Neuronal stem cell (in vitro differentiated cells): ENCODE measurements at regions not wholly inside any gene's neighbourhood (a gene's known extent, or its start where the extent isn't known, plus 50 kb on each side); places are given as distances from the start of the nearest gene placed in this dataset.
"Not testable (repeated sequence)": the region's sequence is repeated elsewhere in the genome, so short reads cannot be mapped to it uniquely, and the experiment has no call there.

Experiments
- DNase-seq: peaks from one replicate; pipeline ENCODE4 v3.0.0-alpha.2; 2013; ENCODE audit warnings: low spot score
- H2AFZ ChIP-seq: one replicate; pipeline ENCODE4 v1.6.1; 2013; ENCODE audit warnings: mild to moderate bottlenecking, low read length, inconsistent platforms
- H2AK5ac ChIP-seq: 2 replicates; pipeline ENCODE4 v1.6.1; 2013; ENCODE audit warnings: low read depth, mild to moderate bottlenecking, inconsistent platforms, low read length, moderate library complexity, mixed read lengths
- H2BK120ac ChIP-seq: 2 replicates; pipeline ENCODE4 v1.6.1; 2013; ENCODE audit warnings: low read depth, mild to moderate bottlenecking, inconsistent platforms, low read length, moderate library complexity, mixed read lengths
- H2BK12ac ChIP-seq: one replicate; pipeline ENCODE4 v1.6.1; 2013; ENCODE audit warnings: low read length, inconsistent platforms
- H2BK15ac ChIP-seq: 2 replicates; pipeline ENCODE4 v1.6.1; 2013; ENCODE audit warnings: mild to moderate bottlenecking, low read length, inconsistent platforms, mixed read lengths
- H2BK5ac ChIP-seq: one replicate; pipeline ENCODE4 v1.6.1; 2013; ENCODE audit warnings: inconsistent platforms, mild to moderate bottlenecking, low read length, moderate library complexity
- H3K14ac ChIP-seq: one replicate; pipeline ENCODE4 v1.6.1; 2013; ENCODE audit warnings: low read length, inconsistent platforms
- H3K18ac ChIP-seq: 2 replicates; pipeline ENCODE4 v1.6.1; 2013; ENCODE audit warnings: low read length, inconsistent platforms
- H3K23ac ChIP-seq: 2 replicates; pipeline ENCODE4 v1.6.1; 2013; ENCODE audit warnings: low read depth, mild to moderate bottlenecking, mixed read lengths, low read length, inconsistent platforms; ENCODE audit not compliant: poor library complexity
- H3K27ac ChIP-seq: replicated peaks from 3 replicates; pipeline ENCODE4 v1.5.1; 2013; ENCODE audit warnings: low read length, inconsistent platforms
- H3K27me3 ChIP-seq, 3 experiments: 2 replicates each; pipeline ENCODE4 v1.6.1; 2013; ENCODE audit warnings: low read length in 3 of 3, mild to moderate bottlenecking in 2 of 3, inconsistent platforms in 1 of 3, low read depth in 1 of 3, mixed read lengths in 1 of 3, moderate library complexity in 1 of 3; ENCODE audit not compliant: control insufficient read depth in 3 of 3, insufficient read depth in 3 of 3
- H3K36me3 ChIP-seq, 2 donors: replicated peaks in 1 of 2; 2 replicates each; pipeline ENCODE4 v1.6.1; 2013; ENCODE audit warnings: low read length in 2 of 2; ENCODE audit not compliant: control insufficient read depth in 2 of 2, insufficient read depth in 2 of 2
- H3K4ac ChIP-seq: 2 replicates; pipeline ENCODE4 v1.6.1; 2013; ENCODE audit warnings: inconsistent platforms, mild to moderate bottlenecking, low read length, moderate library complexity
- H3K4me1 ChIP-seq, 2 donors: 1 replicate in 1 of 2; 2 replicates in 1 of 2; pipeline ENCODE4 v1.6.1; 2013; ENCODE audit warnings: low read length in 2 of 2, low read depth in 1 of 2; ENCODE audit not compliant: control insufficient read depth in 2 of 2, insufficient read depth in 1 of 2
- H3K4me2 ChIP-seq: one replicate; pipeline ENCODE4 v1.6.1; 2013; ENCODE audit warnings: mild to moderate bottlenecking, low read length, inconsistent platforms; ENCODE audit not compliant: insufficient read depth, poor library complexity, severe bottlenecking
- H3K4me3 ChIP-seq, 2 donors: 2 replicates each; pipeline ENCODE4 v1.5.1; 2013; ENCODE audit warnings: low read length in 2 of 2, mild to moderate bottlenecking in 2 of 2, inconsistent platforms in 1 of 2, moderate library complexity in 1 of 2
- H3K79me1 ChIP-seq: one replicate; pipeline ENCODE4 v1.6.1; 2013; ENCODE audit warnings: low read depth, mild to moderate bottlenecking, inconsistent platforms, low read length, moderate library complexity
- H3K9ac ChIP-seq: one replicate; pipeline ENCODE4 v1.6.1; 2013; ENCODE audit warnings: mild to moderate bottlenecking, low read depth, low read length, inconsistent platforms; ENCODE audit not compliant: poor library complexity
- H3K9me3 ChIP-seq, 2 donors: replicated peaks in 1 of 2; 2 replicates each; pipeline versions ENCODE3 to v1.6.1; 2013; ENCODE audit warnings: low read length in 2 of 2, mild to moderate bottlenecking in 2 of 2, inconsistent platforms in 1 of 2, low read depth in 1 of 2, mixed read lengths in 1 of 2, moderate library complexity in 1 of 2; ENCODE audit not compliant: control insufficient read depth in 2 of 2, insufficient read depth in 1 of 2
- H4K8ac ChIP-seq: one replicate; pipeline ENCODE4 v1.6.1; 2013; ENCODE audit warnings: low read depth, mild to moderate bottlenecking, inconsistent platforms, low read length, moderate library complexity
- H4K91ac ChIP-seq: one replicate; pipeline ENCODE4 v1.6.1; 2013; ENCODE audit warnings: low read length, low read depth, mild to moderate bottlenecking, inconsistent platforms; ENCODE audit not compliant: poor library complexity
- WGBS, 2 donors: extraction: QIAGEN DNeasy Blood & Tissue Kit; methylation state at CpG; one replicate each; pipeline ENCODE4 v1.1.7; 2013; ENCODE audit warnings: missing lambda C conversion rate in 2 of 2, mixed read lengths in 1 of 2; ENCODE audit not compliant: insufficient read length in 2 of 2, insufficient replicate concordance in 1 of 2; ENCODE audit errors: extremely low coverage in 2 of 2; 5-methylcytosine and 5-hydroxymethylcytosine counted together

DNA sequence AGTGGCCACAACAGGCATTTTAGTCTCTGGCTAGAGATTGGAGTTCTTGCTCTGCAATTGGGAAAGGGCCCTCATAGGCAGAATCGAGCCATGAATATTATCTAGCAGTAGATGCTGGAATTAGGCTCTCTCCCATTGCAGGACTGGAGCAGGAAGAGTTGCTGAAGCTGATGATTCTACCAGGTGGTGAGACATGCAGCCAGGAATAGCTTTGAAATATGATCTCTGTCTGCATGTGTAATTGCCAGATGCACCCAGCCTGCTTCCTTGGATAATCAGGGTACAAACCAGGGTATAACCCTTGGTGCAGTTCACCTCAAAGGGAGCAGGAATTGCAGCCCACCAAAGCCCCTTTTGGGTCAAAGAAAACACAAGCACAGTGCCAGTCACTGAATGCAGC is 211.4 kb upstream of the FTMT start:
- DNase-seq, result no peak
- no peaks in the 10 kb centered on the region for H3K27me3 ChIP-seq
- no peak overlapping the region for H2BK12ac ChIP-seq
- no peaks in the 10 kb centered on the region for H3K79me1 ChIP-seq
- no peak overlapping the region for H3K18ac ChIP-seq
- no peak overlapping the region for H2BK120ac ChIP-seq
- no peaks in the 10 kb centered on the region for H3K4me1 ChIP-seq
- no peak overlapping the region for H4K8ac ChIP-seq
- no CpG with 5 or more reads among the region's 1 CpG for WGBS, 2 donors
- no peak overlapping the region for H4K91ac ChIP-seq
- no peak overlapping the region for H3K4me2 ChIP-seq
- no peak overlapping the region for H3K9ac ChIP-seq
- no peak overlapping the region for H2BK5ac ChIP-seq
- no peaks in the 10 kb centered on the region for H3K36me3 ChIP-seq
- H3K4ac ChIP-seq, result no peak overlapping the region
- H3K4me3 ChIP-seq, result no peak overlapping the region
- H3K23ac ChIP-seq, result no peak overlapping the region
- H2BK15ac ChIP-seq, result no peak overlapping the region
- H3K9me3 ChIP-seq, result no peaks in the 10 kb centered on the region
- H3K27ac ChIP-seq, result no peak overlapping the region
- no peak overlapping the region for H3K14ac ChIP-seq
- H2AFZ ChIP-seq, result no peak overlapping the region
- H2AK5ac ChIP-seq, result no peak overlapping the region

DNA sequence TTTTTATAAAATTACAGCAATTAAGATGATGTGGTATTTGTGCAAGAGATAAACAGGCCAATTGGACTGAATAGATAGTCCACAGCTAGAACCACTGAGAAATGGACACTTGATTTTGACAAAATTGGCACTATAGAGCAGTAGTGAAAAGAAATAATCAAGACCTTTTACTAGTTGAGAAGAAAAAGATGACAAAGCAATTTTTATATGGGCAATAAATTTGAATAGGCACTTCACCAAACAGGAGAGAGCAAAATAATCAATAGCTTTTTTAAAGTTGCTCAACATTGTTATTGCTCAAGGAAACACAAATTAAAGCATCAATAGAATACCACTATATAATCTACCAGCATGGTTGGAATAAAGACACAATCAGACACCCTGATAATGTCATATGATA is 193.5 kb upstream of the FTMT start:
- H3K27me3 ChIP-seq, result no peaks in the 10 kb centered on the region

DNA sequence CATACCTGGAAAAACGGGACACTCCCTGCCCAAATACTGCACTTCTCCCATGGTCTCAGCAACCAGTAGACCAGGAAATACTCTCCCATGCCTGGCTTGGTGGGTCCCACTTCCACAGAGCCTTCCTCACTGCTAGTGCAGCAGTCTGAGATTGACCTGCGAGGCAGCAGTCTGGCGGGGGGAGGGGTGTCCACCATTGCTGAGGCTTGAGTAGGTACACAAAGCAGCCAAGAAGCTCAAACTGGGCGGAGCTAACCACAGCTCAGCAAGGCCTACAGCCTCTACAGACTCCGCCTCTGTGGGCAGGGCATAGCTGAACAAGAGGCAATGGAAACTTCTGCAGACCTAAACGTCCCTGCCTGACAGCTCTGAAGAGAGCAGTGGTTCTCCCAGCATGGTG is 191.5 kb upstream of the FTMT start:
- Histone ChIP-seq H3K4me3 (no peak overlapping the region), H4K8ac (no peak overlapping the region), H3K9me3 (no peaks in the 10 kb centered on the region), H3K18ac (no peak overlapping the region), H2BK12ac (no peak overlapping the region), H3K14ac (no peak overlapping the region), H3K4me1 (no peaks in the 10 kb centered on the region), H3K27ac (no peak overlapping the region), H3K4me2 (no peak overlapping the region), H3K4ac (no peak overlapping the region), H4K91ac (no peak overlapping the region), H2AFZ (peak overlapping the region; percentile 40), H3K79me1 (no peaks in the 10 kb centered on the region), H3K9ac (no peak overlapping the region), H3K27me3 (no peaks in the 10 kb centered on the region), H2BK120ac (no peak overlapping the region), H3K23ac (no peak overlapping the region), H3K36me3 (no peaks in the 10 kb centered on the region), H2BK5ac (no peak overlapping the region), H2BK15ac (no peak overlapping the region), H2AK5ac (no peak overlapping the region)
- WGBS, 2 donors, result no CpG with 5 or more reads among the region's 6 CpGs
- no peak for DNase-seq

More for the DNA sequence above, 193.5 kb upstream of the FTMT start:
- Histone ChIP-seq H3K18ac (no peak overlapping the region), H3K14ac (no peak overlapping the region), H3K9ac (no peak overlapping the region), H3K36me3 (no peaks in the 10 kb centered on the region), H2BK15ac (no peak overlapping the region), H3K27ac (no peak overlapping the region), H3K79me1 (no peaks in the 10 kb centered on the region), H3K4ac (no peak overlapping the region), H3K4me2 (no peak overlapping the region), H2BK12ac (no peak overlapping the region), H3K4me3 (no peak overlapping the region), H4K91ac (no peak overlapping the region), H3K9me3 (no peaks in the 10 kb centered on the region), H4K8ac (no peak overlapping the region), H2AK5ac (no peak overlapping the region), H3K4me1 (no peaks in the 10 kb centered on the region), H2BK120ac (no peak overlapping the region), H2BK5ac (no peak overlapping the region), H3K23ac (no peak overlapping the region), H2AFZ (no peak overlapping the region)
- DNase-seq, result no peak

DNA sequence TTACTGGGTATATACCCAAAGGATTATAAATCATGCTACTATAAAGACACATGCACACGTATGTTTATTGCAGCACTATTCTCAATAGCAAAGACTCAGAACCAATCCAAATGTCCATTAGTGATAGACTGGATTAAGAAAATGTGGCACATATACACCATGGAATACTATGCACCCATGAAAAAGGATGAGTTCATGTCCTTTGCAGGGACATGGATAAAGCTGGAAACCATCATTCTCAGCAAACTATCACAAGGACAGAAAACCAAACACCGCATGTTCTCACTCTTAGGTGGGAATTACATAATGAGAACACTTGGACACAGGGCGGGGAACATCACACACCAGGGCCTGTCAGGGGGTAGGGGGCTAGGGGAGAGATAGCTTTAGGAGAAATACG is 186.1 kb upstream of the FTMT start:
- not testable (repeated sequence) for H3K4me2 ChIP-seq, H3K18ac ChIP-seq, H2BK120ac ChIP-seq, H2BK12ac ChIP-seq, H4K8ac ChIP-seq, H2AK5ac ChIP-seq, H3K4me1 ChIP-seq, H3K9ac ChIP-seq, H2BK5ac ChIP-seq, H3K9me3 ChIP-seq, H3K27ac ChIP-seq, H3K79me1 ChIP-seq, H2BK15ac ChIP-seq, H4K91ac ChIP-seq, H3K23ac ChIP-seq, H3K27me3 ChIP-seq, H3K4me3 ChIP-seq, H3K4ac ChIP-seq, DNase-seq, H3K14ac ChIP-seq, H3K36me3 ChIP-seq, H2AFZ ChIP-seq
- WGBS, 2 donors, result no CpG with 5 or more reads among the region's 4 CpGs
